GM18907 (cell line): ENCODE measurements at regions not wholly inside any gene's neighbourhood (a gene's known extent, or its start where the extent isn't known, plus 50 kb on each side); places are given as distances from the start of the nearest gene placed in this dataset.

ENCODE experiments used
- ATAC-seq: cut with Tn5 transposase; IDR thresholded peaks from one replicate; pipeline ENCODE4 v1.9.1; 2021; ENCODE audit warnings: mild to moderate bottlenecking, moderate library complexity; ENCODE audit not compliant: unreplicated experiment

DNA sequence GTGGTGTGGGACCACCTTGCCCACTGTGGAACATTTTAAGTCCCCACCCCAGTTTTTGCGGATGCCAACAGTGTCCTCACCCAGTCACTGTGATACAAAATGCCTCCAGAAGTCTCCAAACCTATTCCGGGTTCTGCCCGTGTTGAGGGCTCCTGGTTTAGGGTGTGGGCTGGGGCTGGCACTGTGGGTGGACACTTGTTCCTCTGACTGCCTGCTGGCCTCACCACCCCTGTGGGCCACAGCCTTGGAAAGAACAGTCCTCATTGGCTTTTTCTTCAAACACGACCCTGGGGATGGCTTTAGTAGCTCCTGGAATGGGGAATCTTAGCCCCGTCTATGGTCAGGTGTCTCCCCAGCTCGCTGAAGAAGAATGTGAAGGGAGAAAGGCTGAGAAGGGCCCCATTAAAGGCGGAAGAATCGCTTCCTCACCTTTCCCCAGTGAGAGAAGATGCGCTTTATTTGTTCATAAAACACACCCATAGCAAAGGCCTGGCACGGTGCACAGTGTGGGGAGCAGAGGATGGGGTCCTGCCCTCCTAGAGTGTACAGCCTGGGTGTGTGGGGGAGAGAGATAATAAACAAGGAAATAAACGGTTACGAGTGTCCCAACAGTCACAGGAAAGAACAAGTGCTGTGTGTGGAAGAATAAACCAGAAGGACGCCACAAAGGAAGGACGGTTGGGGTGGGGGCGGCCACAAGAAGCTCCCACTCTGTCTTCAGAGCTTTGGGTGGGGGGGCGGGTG, 56.3 kb upstream of the SLC22A11 start:
- ATAC-seq, result no peak

DNA sequence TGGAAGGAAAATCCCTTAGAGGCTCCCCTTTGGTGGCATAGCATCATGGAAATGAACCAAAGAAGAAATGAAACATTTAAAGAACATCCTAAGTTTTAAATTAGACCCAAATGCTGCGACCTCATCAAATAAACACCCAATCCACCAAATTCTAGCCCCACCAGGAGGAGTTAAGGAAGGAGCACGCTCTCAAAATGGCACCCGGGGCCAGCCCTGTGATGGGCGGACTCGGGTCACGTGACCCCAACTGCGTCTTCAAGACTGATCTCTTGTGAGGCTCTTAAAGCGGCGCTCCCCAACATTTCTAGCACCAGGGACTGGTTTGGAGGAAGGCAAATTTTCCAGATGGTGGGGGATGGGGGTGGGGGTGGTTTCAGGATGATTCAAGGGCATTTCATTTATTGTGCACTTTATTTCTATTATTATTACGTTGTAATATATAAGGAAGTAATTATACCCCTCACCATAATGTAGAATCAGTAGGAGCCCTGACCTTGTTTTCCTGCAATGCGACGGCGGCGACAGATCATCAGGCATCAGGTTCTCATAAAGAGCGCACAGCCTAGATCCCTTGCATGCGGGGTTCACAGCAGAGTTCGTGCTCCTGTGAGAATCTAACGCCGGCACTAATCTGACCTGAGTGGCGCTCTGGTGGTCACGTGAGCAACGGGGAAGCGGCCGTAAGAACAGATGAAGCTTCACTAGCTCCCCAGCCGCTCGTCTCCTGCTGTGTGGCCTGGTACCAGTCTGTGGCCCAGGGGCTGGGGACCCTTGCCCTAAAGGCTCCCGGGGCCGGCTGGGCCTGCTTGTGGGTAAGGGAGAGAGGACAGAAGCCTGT, 55.3 kb upstream of the SLC22A11 start:
- no peak for ATAC-seq

DNA sequence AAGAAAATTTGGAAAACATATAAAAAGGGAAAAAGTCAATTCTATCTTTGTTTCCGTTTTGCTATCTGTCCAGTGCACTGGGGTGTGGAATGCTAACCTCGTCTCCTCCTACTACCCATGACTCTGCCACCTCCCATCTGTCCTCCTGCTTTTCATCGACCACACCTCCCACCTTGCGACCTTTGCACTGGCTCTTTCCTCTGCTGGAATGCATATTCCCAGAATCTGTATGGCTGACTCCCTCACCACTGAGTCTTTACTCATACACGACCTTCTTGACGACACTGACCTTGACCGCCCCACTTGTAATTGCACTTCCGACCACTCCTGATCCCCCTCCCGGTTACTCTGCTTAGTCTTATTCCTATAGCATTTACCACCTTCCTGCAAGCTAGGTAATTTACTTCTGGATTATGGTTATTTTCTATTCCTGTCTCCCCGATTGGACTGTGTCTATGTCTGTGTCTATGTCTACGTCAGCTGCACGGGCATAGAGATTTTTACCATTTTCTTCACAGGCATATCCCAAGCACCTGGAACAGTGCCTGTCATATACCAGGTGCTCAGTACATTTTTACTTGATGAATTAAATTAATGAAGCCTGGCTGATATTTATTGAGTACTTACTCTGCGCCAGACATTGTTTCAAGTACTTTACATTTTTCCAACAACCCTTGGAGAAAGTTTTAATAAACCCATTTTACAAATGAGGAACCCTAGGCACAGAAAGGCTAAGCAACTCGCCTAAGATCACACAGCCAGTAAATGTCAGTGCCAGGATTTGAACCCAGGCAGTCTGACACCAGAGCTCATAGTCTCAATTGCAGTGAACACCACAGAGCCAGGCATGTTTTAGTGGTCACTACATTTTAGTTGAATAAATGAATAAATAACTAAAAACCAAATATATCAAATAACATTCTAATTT, 54.0 kb upstream of the SLC22A11 start:
- ATAC-seq, result no peak

DNA sequence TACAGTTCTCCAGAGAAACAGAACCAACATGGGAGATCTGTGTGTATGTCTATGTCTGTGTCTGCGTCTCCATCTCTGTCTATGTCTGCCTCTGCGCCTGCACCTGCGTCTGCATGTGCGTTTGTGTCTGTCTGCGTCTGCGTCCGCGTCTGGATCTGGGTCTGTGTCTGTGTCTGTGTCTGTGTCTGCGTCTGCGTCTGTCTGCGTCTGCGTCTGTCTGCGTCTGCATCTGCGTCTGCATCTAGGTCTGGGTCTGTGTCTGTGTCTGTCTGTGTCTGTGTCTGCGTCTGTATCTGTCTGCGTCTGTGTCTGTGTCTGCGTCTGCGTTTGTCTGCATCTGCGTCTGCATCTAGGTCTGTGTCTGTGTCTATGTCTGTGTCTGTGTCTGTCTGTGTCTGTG, 53.1 kb upstream of the SLC22A11 start:
- no peak for ATAC-seq

DNA sequence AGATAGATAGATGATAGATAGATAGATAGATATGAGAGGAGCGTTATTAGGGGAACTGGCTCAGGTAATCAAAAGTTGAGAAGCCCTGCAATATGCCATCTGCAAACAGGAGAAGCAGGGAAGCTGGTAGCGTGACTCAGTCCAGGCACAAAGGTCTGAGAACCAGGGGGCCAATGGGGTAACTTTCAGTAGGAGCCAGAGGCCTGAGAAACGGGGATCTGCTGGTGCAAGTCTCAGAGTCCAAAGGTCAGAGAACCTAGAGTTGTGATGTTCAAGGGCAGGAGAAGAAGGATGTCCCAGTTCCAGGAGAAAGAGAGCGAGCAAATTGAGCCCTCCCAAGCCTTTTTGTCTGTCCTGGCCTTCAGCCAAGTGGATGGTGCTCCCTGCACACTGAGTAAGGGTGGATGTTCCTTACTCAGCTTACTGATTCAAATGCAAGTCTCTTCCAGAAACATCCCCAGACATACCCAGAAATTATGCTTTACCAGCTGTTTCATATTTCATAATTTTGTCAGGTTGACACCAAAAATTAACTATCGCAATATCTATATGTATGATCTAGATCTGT, 52.5 kb upstream of the SLC22A11 start:
- ATAC-seq, result no peak

DNA sequence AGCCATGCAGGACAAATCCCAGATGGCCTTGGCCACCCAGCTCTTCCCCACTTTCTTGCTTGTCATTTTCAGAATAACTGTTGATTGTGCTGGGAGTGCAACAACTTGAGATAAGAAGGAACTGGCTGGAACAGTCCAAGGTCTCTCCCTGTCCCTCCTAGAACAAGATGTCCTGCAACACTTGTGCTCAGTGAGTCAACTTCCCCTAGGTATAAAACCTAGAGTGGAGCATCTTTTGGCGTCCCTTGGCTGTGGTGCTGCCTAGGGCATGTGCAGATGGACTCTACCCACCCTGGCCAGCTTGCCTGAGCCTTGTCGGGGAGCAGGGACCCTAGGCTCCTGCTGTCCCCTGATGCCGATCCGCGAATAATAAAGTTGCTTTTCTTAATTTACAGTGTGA, 50.7 kb upstream of the SLC22A11 start:
- no peak for ATAC-seq
